ENCODE measurements at regions not wholly inside any gene's neighbourhood (a gene's known extent, or its start where the extent isn't known, plus 50 kb on each side); places are given as distances from the start of the nearest gene placed in this dataset.
"Not testable (repeated sequence)": the region's sequence is repeated elsewhere in the genome, so short reads cannot be mapped to it uniquely, and the experiment has no call there.

GRCh38 chr16:55992551-55992950 is 117.4 kb upstream of the CES5A start:
- intact Hi-C loops (cut with DNase I; ENCODE audit: low total_unique reads), result no loop called here
- DNase-seq, result no peak
- no peaks in the 10 kb centered on the region for H3K36me3 ChIP-seq
- no peak overlapping the region for H3K27ac ChIP-seq
- peaks cover 0 to 4% (median 0%) of the 10 kb centered on the region in 8 donors for H3K9me3 ChIP-seq
- no peak overlapping the region for H3K4me3 ChIP-seq
- H3K4me1 ChIP-seq, result no peaks in the 10 kb centered on the region
- 33 to 43% (median 38%) methylated on average over 1 of the region's 1 CpG for WGBS, 5 donors
- H3K27me3 ChIP-seq (replicated peaks in 1 of 7), result peaks cover 0 to 7% (median 0%) of the 10 kb centered on the region in 7 donors
- TF ChIP-seq CTCF (IDR thresholded peaks at IDR 0.05 in 8 of 11, conservative IDR thresholded peaks at IDR 0.05 in 3 of 11), result no peak
- no peak for TF ChIP-seq POLR2A (IDR thresholded peaks at IDR 0.05)
- no peak for TF ChIP-seq POLR2AphosphoS5 (IDR thresholded peaks at IDR 0.05)

- no peak overlapping the region for H3K27ac ChIP-seq
- 54 to 83% (median 78%) methylated on average over 2 of the region's 2 CpGs for WGBS, 5 donors
- no peak for DNase-seq
- intact Hi-C loops (cut with DNase I; ENCODE audit: low total_unique reads), result no loop called here
- H3K4me3 ChIP-seq, result no peak overlapping the region
- TF ChIP-seq CTCF (IDR thresholded peaks at IDR 0.05 in 8 of 11, conservative IDR thresholded peaks at IDR 0.05 in 3 of 11) (no peak), POLR2AphosphoS5 (IDR thresholded peaks at IDR 0.05) (no peak), POLR2A (IDR thresholded peaks at IDR 0.05) (no peak)
- H3K9me3 ChIP-seq, result peaks cover 0 to 4% (median 0%) of the 10 kb centered on the region in 8 donors
- no peaks in the 10 kb centered on the region for H3K36me3 ChIP-seq
- peaks cover 0 to 7% (median 0%) of the 10 kb centered on the region in 7 donors for H3K27me3 ChIP-seq (replicated peaks in 1 of 7)
- no peaks in the 10 kb centered on the region for H3K4me1 ChIP-seq
These were observed 116.7 kb upstream of the CES5A start for GRCh38 chr16:55991843-55992242.

DNA sequence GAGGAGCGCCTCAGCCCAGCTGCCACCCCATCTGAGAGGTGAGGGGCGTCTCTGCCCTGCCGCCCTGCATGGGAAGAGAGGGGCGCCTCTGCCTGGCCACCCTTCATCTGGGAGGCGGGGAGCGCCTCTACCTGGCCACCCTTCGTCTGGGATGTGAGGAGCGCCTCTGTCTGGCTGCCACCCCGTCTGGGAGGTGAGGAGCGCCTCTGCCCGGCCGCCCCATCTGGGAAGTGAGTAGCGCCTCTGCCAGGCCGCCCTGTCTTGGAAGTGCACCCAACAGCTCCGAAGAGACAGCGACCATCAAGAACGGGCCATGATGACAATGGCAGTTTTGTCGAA is 114.4 kb upstream of the CES5A start:
- intact Hi-C loops (cut with DNase I; ENCODE audit: low total_unique reads), result no loop called here
- H3K4me1 ChIP-seq, result no peaks in the 10 kb centered on the region
- no peak overlapping the region for H3K4me3 ChIP-seq
- TF ChIP-seq POLR2AphosphoS5 (IDR thresholded peaks at IDR 0.05) (no peak), CTCF (IDR thresholded peaks at IDR 0.05 in 8 of 11, conservative IDR thresholded peaks at IDR 0.05 in 3 of 11) (no peak), POLR2A (IDR thresholded peaks at IDR 0.05) (no peak)
- WGBS, 5 donors, result 92 to 95% (median 94%) methylated on average over 11 to 18 of the region's 18 CpGs
- H3K9me3 ChIP-seq, result peaks cover 0 to 4% (median 0%) of the 10 kb centered on the region in 8 donors
- H3K36me3 ChIP-seq, result no peaks in the 10 kb centered on the region
- H3K27ac ChIP-seq, result no peak overlapping the region
- peaks cover 0 to 7% (median 0%) of the 10 kb centered on the region in 7 donors for H3K27me3 ChIP-seq (replicated peaks in 1 of 7)
- no peak for DNase-seq

GRCh38 chr16:55988850-55989568 is 113.8 kb upstream of the CES5A start:
- WGBS, 5 donors, result 93 to 96% (median 93%) methylated on average over 29 to 48 of the region's 48 CpGs
- DNase-seq; H3K4me1 ChIP-seq; H3K4me3 ChIP-seq; H3K9me3 ChIP-seq; H3K27me3 ChIP-seq (replicated peaks in 1 of 7); H3K36me3 ChIP-seq; intact Hi-C loops (cut with DNase I; ENCODE audit: low total_unique reads); H3K27ac ChIP-seq: not testable (repeated sequence)

Measured in spleen (tissue), 11 donors.